Pons (tissue), 1 donor: ENCODE measurements at regions not wholly inside any gene's neighbourhood (a gene's known extent, or its start where the extent isn't known, plus 50 kb on each side); places are given as distances from the start of the nearest gene placed in this dataset.
"Not testable (repeated sequence)": the region's sequence is repeated elsewhere in the genome, so short reads cannot be mapped to it uniquely, and the experiment has no call there.

Experiments used
- DNase-seq: peaks from one replicate; pipeline ENCODE4 v3.0.0-alpha.2; 2016; ENCODE audit warnings: low spot score

GRCh38 chr10:44008270-44008916, 359.7 kb upstream of the ZNF32 start:
- DNase-seq = no peak

- no peak for DNase-seq
These were observed 358.1 kb upstream of the ZNF32 start for GRCh38 chr10:44006771-44007170.

- no peak for DNase-seq
These were observed 357.1 kb upstream of the ZNF32 start for GRCh38 chr10:44005788-44006099.

GRCh38 chr10:44004913-44005787, 356.5 kb upstream of the ZNF32 start:
- DNase-seq = no peak

- DNase-seq = no peak
These were observed 349.5 kb upstream of the ZNF32 start for GRCh38 chr10:43998021-43998809.

- no peak for DNase-seq
These were observed 348.6 kb upstream of the ZNF32 start for GRCh38 chr10:43997330-43997729.

- DNase-seq = no peak
These were observed 345.9 kb upstream of the ZNF32 start for GRCh38 chr10:43994539-43994938.

- not testable (repeated sequence) for DNase-seq
These were observed 344.1 kb upstream of the ZNF32 start for GRCh38 chr10:43992816-43993215.

- DNase-seq = no peak
These were observed 337.7 kb upstream of the ZNF32 start for GRCh38 chr10:43986374-43986773.

- DNase-seq = no peak
These were observed 337.3 kb upstream of the ZNF32 start for GRCh38 chr10:43985941-43986340.

GRCh38 chr10:43983856-43984271, 335.2 kb upstream of the ZNF32 start:
- no peak for DNase-seq

GRCh38 chr10:43983405-43983804, 334.7 kb upstream of the ZNF32 start:
- no peak for DNase-seq

GRCh38 chr10:43982250-43982649, 333.6 kb upstream of the ZNF32 start:
- DNase-seq = no peak

- DNase-seq = no peak
These were observed 333.0 kb upstream of the ZNF32 start for GRCh38 chr10:43981696-43982095.

- DNase-seq = no peak
These were observed 332.6 kb upstream of the ZNF32 start for GRCh38 chr10:43981232-43981631.

- DNase-seq = no peak
These were observed 332.0 kb upstream of the ZNF32 start for GRCh38 chr10:43980715-43981114.

- no peak for DNase-seq
These were observed 331.6 kb upstream of the ZNF32 start for GRCh38 chr10:43980313-43980712.

GRCh38 chr10:43979551-43979950, 330.9 kb upstream of the ZNF32 start:
- DNase-seq = no peak

GRCh38 chr10:43978936-43979335, 330.3 kb upstream of the ZNF32 start:
- DNase-seq = no peak

- DNase-seq = no peak
These were observed 329.4 kb upstream of the ZNF32 start for GRCh38 chr10:43978091-43978490.

GRCh38 chr10:43976292-43976691, 327.6 kb upstream of the ZNF32 start:
- DNase-seq = no peak

GRCh38 chr10:43973801-43974200, 325.1 kb upstream of the ZNF32 start:
- no peak for DNase-seq
